NT2/D1 (cell line): ENCODE measurements at regions not wholly inside any gene's neighbourhood (a gene's known extent, or its start where the extent isn't known, plus 50 kb on each side); places are given as distances from the start of the nearest gene placed in this dataset.

Experiments
- YY1 ChIP-seq: IDR thresholded peaks from 2 replicates; pipeline ENCODE4 v1.6.1; 2011; ENCODE audit not compliant: insufficient read length, insufficient read depth
- ZNF274 ChIP-seq: IDR thresholded peaks from 2 replicates; pipeline ENCODE4 v1.6.1; 2011; ENCODE audit warnings: mild to moderate bottlenecking, low read depth, low read length

DNA sequence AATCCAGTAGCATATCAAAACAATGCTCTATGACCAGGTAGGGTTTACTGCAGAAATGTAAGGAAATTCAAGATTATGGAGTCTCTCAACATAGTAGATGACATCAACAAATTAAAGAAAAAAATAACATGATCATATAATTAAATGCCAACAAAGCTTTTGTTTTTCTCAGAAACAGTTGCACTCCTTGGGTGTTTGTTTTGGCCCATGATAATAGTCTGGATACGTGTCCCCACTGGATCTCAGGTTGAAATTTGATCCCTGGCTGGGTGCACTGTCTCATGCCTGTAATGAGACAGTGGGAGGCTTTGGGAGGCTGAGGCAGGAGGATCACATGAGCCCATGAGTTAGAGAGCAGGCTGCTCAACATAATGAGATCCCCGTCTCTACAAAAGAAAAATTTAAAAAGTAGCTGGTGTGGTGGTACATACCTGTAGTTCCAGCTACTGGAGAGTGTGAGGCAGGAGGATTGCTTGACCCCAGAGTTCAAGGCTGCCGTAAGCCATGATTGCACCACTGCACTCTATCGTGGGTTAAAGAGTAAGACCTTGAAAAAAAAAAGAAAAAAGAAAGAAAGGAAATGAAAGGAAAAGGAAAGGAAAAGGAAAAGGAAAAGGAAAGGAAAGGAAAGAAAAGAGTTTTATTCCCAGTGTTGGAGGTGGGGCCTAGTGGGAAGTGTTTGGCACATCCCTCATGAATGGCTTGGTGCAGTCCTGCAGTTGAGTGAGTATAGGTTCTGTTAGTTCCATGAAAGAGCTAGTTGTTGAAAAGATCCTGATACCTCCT is 53.3 kb upstream of the FOXB1 start:
- TF ChIP-seq YY1 (no peak), ZNF274 (no peak)
